ENCODE measurements at regions not wholly inside any gene's neighbourhood (a gene's known extent, or its start where the extent isn't known, plus 50 kb on each side); places are given as distances from the start of the nearest gene placed in this dataset.

- Histone ChIP-seq H3K4me3 (ENCODE audit: low read depth, low read length) (no peak overlapping the region), H3K27me3 (ENCODE audit: control insufficient read depth, insufficient read depth, low read length) (no peaks in the 10 kb centered on the region), H3K36me3 (ENCODE audit: control insufficient read depth, insufficient read depth, low read length) (no peaks in the 10 kb centered on the region)
- TF ChIP-seq CTCF (IDR thresholded peaks at IDR 0.05; ENCODE audit: insufficient read depth, low read length, poor library complexity, severe bottlenecking): no peak
- no peak for DNase-seq (ENCODE audit: low read depth)
These were observed 100.1 kb upstream of the SLC6A11 start for GRCh38 chr3:10715886-10716285.

- H3K36me3 ChIP-seq (ENCODE audit: control insufficient read depth, insufficient read depth, low read length): no peaks in the 10 kb centered on the region
- no peak for TF ChIP-seq CTCF (IDR thresholded peaks at IDR 0.05; ENCODE audit: insufficient read depth, low read length, poor library complexity, severe bottlenecking)
- no peaks in the 10 kb centered on the region for H3K27me3 ChIP-seq (ENCODE audit: control insufficient read depth, insufficient read depth, low read length)
- no peak overlapping the region for H3K4me3 ChIP-seq (ENCODE audit: low read depth, low read length)
- no peak for DNase-seq (ENCODE audit: low read depth)
These were observed 99.1 kb upstream of the SLC6A11 start for GRCh38 chr3:10716964-10717363.

GRCh38 chr3:10717756-10718155 is 98.3 kb upstream of the SLC6A11 start:
- no peak for DNase-seq (ENCODE audit: low read depth)
- H3K4me3 ChIP-seq (ENCODE audit: low read depth, low read length): no peak overlapping the region
- no peaks in the 10 kb centered on the region for H3K36me3 ChIP-seq (ENCODE audit: control insufficient read depth, insufficient read depth, low read length)
- TF ChIP-seq CTCF (IDR thresholded peaks at IDR 0.05; ENCODE audit: insufficient read depth, low read length, poor library complexity, severe bottlenecking): no peak
- no peaks in the 10 kb centered on the region for H3K27me3 ChIP-seq (ENCODE audit: control insufficient read depth, insufficient read depth, low read length)

- no peaks in the 10 kb centered on the region for H3K27me3 ChIP-seq (ENCODE audit: control insufficient read depth, insufficient read depth, low read length)
- no peak for TF ChIP-seq CTCF (IDR thresholded peaks at IDR 0.05; ENCODE audit: insufficient read depth, low read length, poor library complexity, severe bottlenecking)
- DNase-seq (ENCODE audit: low read depth): no peak
- no peak overlapping the region for H3K4me3 ChIP-seq (ENCODE audit: low read depth, low read length)
- H3K36me3 ChIP-seq (ENCODE audit: control insufficient read depth, insufficient read depth, low read length): no peaks in the 10 kb centered on the region
These were observed 94.9 kb upstream of the SLC6A11 start for GRCh38 chr3:10721101-10721500.

GRCh38 chr3:10722911-10723310 is 93.1 kb upstream of the SLC6A11 start:
- H3K4me3 ChIP-seq (ENCODE audit: low read depth, low read length): no peak overlapping the region
- TF ChIP-seq CTCF (IDR thresholded peaks at IDR 0.05; ENCODE audit: insufficient read depth, low read length, poor library complexity, severe bottlenecking): no peak
- DNase-seq (ENCODE audit: low read depth): no peak
- no peaks in the 10 kb centered on the region for H3K36me3 ChIP-seq (ENCODE audit: control insufficient read depth, insufficient read depth, low read length)
- H3K27me3 ChIP-seq (ENCODE audit: control insufficient read depth, insufficient read depth, low read length): no peaks in the 10 kb centered on the region

- H3K36me3 ChIP-seq (ENCODE audit: control insufficient read depth, insufficient read depth, low read length): no peaks in the 10 kb centered on the region
- no peaks in the 10 kb centered on the region for H3K27me3 ChIP-seq (ENCODE audit: control insufficient read depth, insufficient read depth, low read length)
- H3K4me3 ChIP-seq (ENCODE audit: low read depth, low read length): no peak overlapping the region
- no peak for DNase-seq (ENCODE audit: low read depth)
- TF ChIP-seq CTCF (IDR thresholded peaks at IDR 0.05; ENCODE audit: insufficient read depth, low read length, poor library complexity, severe bottlenecking): no peak
These were observed 92.0 kb upstream of the SLC6A11 start for GRCh38 chr3:10723991-10724390.
